K562 (cell line): ENCODE measurements at regions not wholly inside any gene's neighbourhood (a gene's known extent, or its start where the extent isn't known, plus 50 kb on each side); places are given as distances from the start of the nearest gene placed in this dataset.

Experiments used
- ZSCAN32 ChIP-seq: fragments of 450-650 bp; formaldehyde crosslinking; IDR thresholded peaks from 2 replicates; pipeline ENCODE4 v1.4.0; 2020; ENCODE audit warnings: mild to moderate bottlenecking, moderate library complexity
- TF ChIP-seq, protein P1 (sequence below), 2 experiments: fragments of 450-650 bp; formaldehyde crosslinking in 1 of 2; IDR thresholded peaks; 2 replicates each; pipeline versions ENCODE4 v1.4.0 to v1.6.1; 2014 to 2020; ENCODE audit warnings: mild to moderate bottlenecking in 2 of 2, borderline replicate concordance in 1 of 2, low read depth in 1 of 2

DNA sequence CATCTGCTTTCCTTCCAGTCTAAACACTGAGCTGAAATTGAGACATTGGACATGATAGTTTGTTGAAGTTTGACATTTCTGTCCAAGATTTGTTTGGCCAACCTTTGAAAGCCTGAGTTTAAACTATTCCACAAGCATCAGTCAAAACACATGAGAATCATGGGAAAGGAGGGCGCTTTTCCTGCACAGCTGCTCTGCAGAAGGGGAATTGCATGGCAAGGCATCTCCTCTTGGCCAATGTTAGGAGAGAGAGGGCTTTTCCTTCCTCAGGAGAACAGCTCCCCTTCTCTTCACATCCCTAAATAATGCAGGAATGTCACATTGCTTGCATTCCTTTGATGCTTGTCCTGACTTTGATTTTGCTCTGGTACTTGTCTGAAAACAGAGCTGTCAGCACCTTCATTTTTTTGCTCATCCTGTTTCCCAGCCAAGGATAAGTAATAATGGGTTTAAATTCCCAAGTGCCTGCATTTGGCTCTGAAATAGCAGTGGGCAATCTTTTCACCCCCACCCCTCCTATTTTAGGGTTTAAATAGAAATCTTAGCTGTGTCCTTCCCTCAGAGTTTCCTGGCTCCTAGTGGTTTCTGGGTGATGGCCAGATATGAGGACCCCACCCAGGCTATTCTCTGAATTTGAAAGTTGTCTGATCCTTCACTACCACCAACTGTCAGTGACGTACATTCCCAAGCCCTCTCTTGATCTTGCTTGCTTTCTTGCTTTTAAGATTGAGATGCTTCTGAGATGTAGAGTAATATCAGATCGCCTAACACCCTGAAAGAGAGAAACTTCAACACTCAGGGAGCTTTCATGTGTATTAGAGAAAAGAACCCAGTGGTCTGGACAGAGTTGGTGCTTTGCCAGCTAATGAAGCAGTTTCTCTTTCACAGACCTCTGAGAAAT lies 75.2 kb upstream of the NPVF start (continued):
- TF ChIP-seq, protein P1, sequence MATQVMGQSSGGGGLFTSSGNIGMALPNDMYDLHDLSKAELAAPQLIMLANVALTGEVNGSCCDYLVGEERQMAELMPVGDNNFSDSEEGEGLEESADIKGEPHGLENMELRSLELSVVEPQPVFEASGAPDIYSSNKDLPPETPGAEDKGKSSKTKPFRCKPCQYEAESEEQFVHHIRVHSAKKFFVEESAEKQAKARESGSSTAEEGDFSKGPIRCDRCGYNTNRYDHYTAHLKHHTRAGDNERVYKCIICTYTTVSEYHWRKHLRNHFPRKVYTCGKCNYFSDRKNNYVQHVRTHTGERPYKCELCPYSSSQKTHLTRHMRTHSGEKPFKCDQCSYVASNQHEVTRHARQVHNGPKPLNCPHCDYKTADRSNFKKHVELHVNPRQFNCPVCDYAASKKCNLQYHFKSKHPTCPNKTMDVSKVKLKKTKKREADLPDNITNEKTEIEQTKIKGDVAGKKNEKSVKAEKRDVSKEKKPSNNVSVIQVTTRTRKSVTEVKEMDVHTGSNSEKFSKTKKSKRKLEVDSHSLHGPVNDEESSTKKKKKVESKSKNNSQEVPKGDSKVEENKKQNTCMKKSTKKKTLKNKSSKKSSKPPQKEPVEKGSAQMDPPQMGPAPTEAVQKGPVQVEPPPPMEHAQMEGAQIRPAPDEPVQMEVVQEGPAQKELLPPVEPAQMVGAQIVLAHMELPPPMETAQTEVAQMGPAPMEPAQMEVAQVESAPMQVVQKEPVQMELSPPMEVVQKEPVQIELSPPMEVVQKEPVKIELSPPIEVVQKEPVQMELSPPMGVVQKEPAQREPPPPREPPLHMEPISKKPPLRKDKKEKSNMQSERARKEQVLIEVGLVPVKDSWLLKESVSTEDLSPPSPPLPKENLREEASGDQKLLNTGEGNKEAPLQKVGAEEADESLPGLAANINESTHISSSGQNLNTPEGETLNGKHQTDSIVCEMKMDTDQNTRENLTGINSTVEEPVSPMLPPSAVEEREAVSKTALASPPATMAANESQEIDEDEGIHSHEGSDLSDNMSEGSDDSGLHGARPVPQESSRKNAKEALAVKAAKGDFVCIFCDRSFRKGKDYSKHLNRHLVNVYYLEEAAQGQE (IDR thresholded peaks at IDR 0.05; ENCODE audit: borderline replicate concordance): no peak
- TF ChIP-seq, protein P1 (CRISPR knock-in tag; IDR thresholded peaks at IDR 0.05; ENCODE audit: low read depth): no peak
- TF ChIP-seq ZSCAN32: no peak
